ENCODE measurements at regions not wholly inside any gene's neighbourhood (a gene's known extent, or its start where the extent isn't known, plus 50 kb on each side); places are given as distances from the start of the nearest gene placed in this dataset.
"Not testable (repeated sequence)": the region's sequence is repeated elsewhere in the genome, so short reads cannot be mapped to it uniquely, and the experiment has no call there.

DNA sequence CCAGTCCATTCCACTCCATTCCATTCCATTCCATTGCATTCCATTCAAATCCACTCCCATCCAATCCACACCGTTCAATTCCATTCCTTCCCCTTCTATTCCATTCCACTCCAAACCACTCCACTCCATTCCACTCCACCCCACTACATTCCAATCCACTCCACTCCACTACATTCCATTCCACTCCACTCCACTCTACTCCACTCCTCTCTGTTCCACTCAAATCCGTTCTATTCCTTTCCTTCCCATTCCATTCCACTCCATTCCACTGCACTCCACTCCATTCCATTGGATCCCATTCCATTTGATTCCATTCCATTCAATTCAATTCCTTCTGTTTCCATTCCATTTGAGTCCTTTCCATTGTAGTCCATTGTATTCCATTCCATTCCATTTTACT is 2568.3 kb upstream of the TPTE start:
- H3K27ac ChIP-seq (ENCODE audit: insufficient read length, low read depth, low read length) = no peak overlapping the region
- no peak overlapping the region for H2AK5ac ChIP-seq (ENCODE audit: insufficient read length, low read length)
- H2BK120ac ChIP-seq (ENCODE audit: low read depth, low read length, poor library complexity, severe bottlenecking) = no peak overlapping the region
- no peaks in the 10 kb centered on the region for H3K79me1 ChIP-seq (ENCODE audit: insufficient read depth, low read depth, low read length, poor library complexity, severe bottlenecking)
- Mint-ChIP-seq H3K4me3 (no peak overlapping the region), H3K27ac (no peak overlapping the region), H3K27me3 (ENCODE audit: low read depth) (peaks cover 51% of the 10 kb centered on the region), H3K4me1 (no peaks in the 10 kb centered on the region), H3K36me3 (ENCODE audit: insufficient read depth in 1 of 3, low read depth in 3 of 3) (peaks cover 99 to 100% (median 100%) of the 10 kb centered on the region in 3 experiments; a peak in 6 of 7 replicates), H3K9me3 (no peaks in the 10 kb centered on the region)
- no peak for DNase-seq
- no peak overlapping the region for H4K8ac ChIP-seq (replicated peaks; ENCODE audit: insufficient read length, low read depth, low read length)
- no peak overlapping the region for H3K4me2 ChIP-seq (ENCODE audit: insufficient read depth, insufficient read length, low read length)
- no peaks in the 10 kb centered on the region for H3K27me3 ChIP-seq (ENCODE audit: insufficient read depth, low read length)
- H2BK20ac ChIP-seq (ENCODE audit: low read depth, low read length, poor library complexity, severe bottlenecking) = no peak overlapping the region
- no peaks in the 10 kb centered on the region for H3K4me1 ChIP-seq (ENCODE audit: insufficient read depth, low read length)
- H3K23ac ChIP-seq (ENCODE audit: insufficient read length, low read depth, low read length) = no peak overlapping the region
- H4K20me1 ChIP-seq (ENCODE audit: control insufficient read depth, insufficient read depth, insufficient read length) = no peaks in the 10 kb centered on the region
- H3T11ph ChIP-seq (ENCODE audit: low read length) = no peak overlapping the region
- H3K56ac ChIP-seq (ENCODE audit: insufficient read length, low read depth, low read length) = no peak overlapping the region
- no peak overlapping the region for H2AFZ ChIP-seq (ENCODE audit: low read length)
- TF ChIP-seq, protein P1, sequence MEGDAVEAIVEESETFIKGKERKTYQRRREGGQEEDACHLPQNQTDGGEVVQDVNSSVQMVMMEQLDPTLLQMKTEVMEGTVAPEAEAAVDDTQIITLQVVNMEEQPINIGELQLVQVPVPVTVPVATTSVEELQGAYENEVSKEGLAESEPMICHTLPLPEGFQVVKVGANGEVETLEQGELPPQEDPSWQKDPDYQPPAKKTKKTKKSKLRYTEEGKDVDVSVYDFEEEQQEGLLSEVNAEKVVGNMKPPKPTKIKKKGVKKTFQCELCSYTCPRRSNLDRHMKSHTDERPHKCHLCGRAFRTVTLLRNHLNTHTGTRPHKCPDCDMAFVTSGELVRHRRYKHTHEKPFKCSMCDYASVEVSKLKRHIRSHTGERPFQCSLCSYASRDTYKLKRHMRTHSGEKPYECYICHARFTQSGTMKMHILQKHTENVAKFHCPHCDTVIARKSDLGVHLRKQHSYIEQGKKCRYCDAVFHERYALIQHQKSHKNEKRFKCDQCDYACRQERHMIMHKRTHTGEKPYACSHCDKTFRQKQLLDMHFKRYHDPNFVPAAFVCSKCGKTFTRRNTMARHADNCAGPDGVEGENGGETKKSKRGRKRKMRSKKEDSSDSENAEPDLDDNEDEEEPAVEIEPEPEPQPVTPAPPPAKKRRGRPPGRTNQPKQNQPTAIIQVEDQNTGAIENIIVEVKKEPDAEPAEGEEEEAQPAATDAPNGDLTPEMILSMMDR (conservative IDR thresholded peaks at IDR 0.05) = no peak
- H3K23me2 ChIP-seq (ENCODE audit: insufficient read length, low read depth, low read length, poor library complexity, severe bottlenecking) = no peaks in the 10 kb centered on the region
- H3K79me2 ChIP-seq (ENCODE audit: insufficient read depth, low read length) = no peaks in the 10 kb centered on the region
- H3K9me3 ChIP-seq (ENCODE audit: control insufficient read depth, low read depth, low read length) = no peaks in the 10 kb centered on the region
- H3K18ac ChIP-seq (ENCODE audit: insufficient read length, low read depth, low read length) = no peak overlapping the region
- 100% methylated on average over 2 of the region's 2 CpGs for WGBS (ENCODE audit: extremely low coverage, insufficient read length, low lambda C conversion rate)
- H2BK12ac ChIP-seq (ENCODE audit: insufficient read length, low read depth, low read length) = no peak overlapping the region
- no peak overlapping the region for H4K5ac ChIP-seq (ENCODE audit: insufficient read length, low read depth, low read length)
- no peak overlapping the region for H3K9ac ChIP-seq (ENCODE audit: extremely low read depth, insufficient read length, low read length)
- H3K4ac ChIP-seq (ENCODE audit: low read depth, low read length) = no peak overlapping the region
- no peak overlapping the region for H2BK15ac ChIP-seq (ENCODE audit: low read depth, low read length)
- no peak overlapping the region for H2BK5ac ChIP-seq (ENCODE audit: insufficient read length, low read length)
- H3K14ac ChIP-seq (ENCODE audit: insufficient read depth, low read length) = no peak overlapping the region
- H4K91ac ChIP-seq (ENCODE audit: insufficient read length, low read depth, low read length) = no peak overlapping the region

- not testable (repeated sequence) for H3K4me1 Mint-ChIP-seq; H3K18ac ChIP-seq (ENCODE audit: insufficient read length, low read depth, low read length); H3K23ac ChIP-seq (ENCODE audit: insufficient read length, low read depth, low read length); H2AK5ac ChIP-seq (ENCODE audit: insufficient read length, low read length); H2BK120ac ChIP-seq (ENCODE audit: low read depth, low read length, poor library complexity, severe bottlenecking); H3K4ac ChIP-seq (ENCODE audit: low read depth, low read length); H4K5ac ChIP-seq (ENCODE audit: insufficient read length, low read depth, low read length); H3T11ph ChIP-seq (ENCODE audit: low read length); H2BK15ac ChIP-seq (ENCODE audit: low read depth, low read length); DNase-seq; H3K27ac ChIP-seq (ENCODE audit: insufficient read length, low read depth, low read length); H2BK5ac ChIP-seq (ENCODE audit: insufficient read length, low read length); H2BK12ac ChIP-seq (ENCODE audit: insufficient read length, low read depth, low read length); H3K27ac Mint-ChIP-seq; H3K4me3 Mint-ChIP-seq; H3K4me2 ChIP-seq (ENCODE audit: insufficient read depth, insufficient read length, low read length); H4K20me1 ChIP-seq (ENCODE audit: control insufficient read depth, insufficient read depth, insufficient read length); H3K79me2 ChIP-seq (ENCODE audit: insufficient read depth, low read length); H4K91ac ChIP-seq (ENCODE audit: insufficient read length, low read depth, low read length); H4K8ac ChIP-seq (replicated peaks; ENCODE audit: insufficient read length, low read depth, low read length); H2BK20ac ChIP-seq (ENCODE audit: low read depth, low read length, poor library complexity, severe bottlenecking); H3K23me2 ChIP-seq (ENCODE audit: insufficient read length, low read depth, low read length, poor library complexity, severe bottlenecking); H3K56ac ChIP-seq (ENCODE audit: insufficient read length, low read depth, low read length); H2AFZ ChIP-seq (ENCODE audit: low read length); H3K79me1 ChIP-seq (ENCODE audit: insufficient read depth, low read depth, low read length, poor library complexity, severe bottlenecking); H3K27me3 ChIP-seq (ENCODE audit: insufficient read depth, low read length); H3K9ac ChIP-seq (ENCODE audit: extremely low read depth, insufficient read length, low read length); H3K14ac ChIP-seq (ENCODE audit: insufficient read depth, low read length); H3K4me1 ChIP-seq (ENCODE audit: insufficient read depth, low read length)
- H3K9me3 Mint-ChIP-seq = peaks cover 17 to 18% of the 10 kb centered on the region in 2 experiments
- H3K27me3 Mint-ChIP-seq (ENCODE audit: low read depth) = peaks cover 41% of the 10 kb centered on the region
- peaks cover 13% of the 10 kb centered on the region for H3K9me3 ChIP-seq (ENCODE audit: control insufficient read depth, low read depth, low read length)
- peaks cover 76 to 94% (median 84%) of the 10 kb centered on the region in 3 experiments for H3K36me3 Mint-ChIP-seq (ENCODE audit: insufficient read depth in 1 of 3, low read depth in 3 of 3)
- 100% methylated on average over 2 of the region's 20 CpGs for WGBS (ENCODE audit: extremely low coverage, insufficient read length, low lambda C conversion rate)
Observed at GRCh38 chr21:7955358-7956073, 2565.9 kb upstream of the TPTE start.

Data from H9 (cell line).